EH (cell line): ENCODE measurements at regions not wholly inside any gene's neighbourhood (a gene's known extent, or its start where the extent isn't known, plus 50 kb on each side); places are given as distances from the start of the nearest gene placed in this dataset.

Experiments used
- DNase-seq: peaks from one replicate; pipeline ENCODE4 v3.0.0-alpha.2; 2015; ENCODE audit warnings: low read depth

GRCh38 chr16:80300456-80300855 lies 240.3 kb upstream of the DYNLRB2 start:
- DNase-seq, result no peak

- DNase-seq, result peak; percentile 79
Observed at GRCh38 chr16:80299416-80299815, 241.4 kb upstream of the DYNLRB2 start.

- peak; percentile 54 for DNase-seq
Observed at GRCh38 chr16:80298676-80299075, 242.1 kb upstream of the DYNLRB2 start.

- no peak for DNase-seq
Observed at GRCh38 chr16:80296034-80296433, 244.8 kb upstream of the DYNLRB2 start.

GRCh38 chr16:80294172-80294571 lies 246.6 kb upstream of the DYNLRB2 start:
- DNase-seq, result peak; percentile 70

GRCh38 chr16:80288616-80289015 lies 252.2 kb upstream of the DYNLRB2 start:
- DNase-seq, result no peak

GRCh38 chr16:80287674-80288073 lies 253.1 kb upstream of the DYNLRB2 start:
- peak; percentile 57 for DNase-seq

- DNase-seq, result peak; percentile 95
Observed at GRCh38 chr16:80285104-80285503, 255.7 kb upstream of the DYNLRB2 start.

GRCh38 chr16:80283466-80284392 lies 257.1 kb upstream of the DYNLRB2 start:
- peak; percentile 43 for DNase-seq

GRCh38 chr16:80280557-80280956 lies 260.2 kb upstream of the DYNLRB2 start:
- DNase-seq, result peak; percentile 21

GRCh38 chr16:80279656-80280055 lies 261.1 kb upstream of the DYNLRB2 start:
- no peak for DNase-seq

- no peak for DNase-seq
Observed at GRCh38 chr16:80277182-80277581, 263.6 kb upstream of the DYNLRB2 start.

- peak; percentile 80 for DNase-seq
Observed at GRCh38 chr16:80274576-80275191, 266.1 kb upstream of the DYNLRB2 start.

- peak; percentile 64 for DNase-seq
Observed at GRCh38 chr16:80273635-80274538, 266.9 kb upstream of the DYNLRB2 start.

- DNase-seq, result peak; percentile 69
Observed at GRCh38 chr16:80265624-80266306, 275.0 kb upstream of the DYNLRB2 start.

- DNase-seq, result no peak
Observed at GRCh38 chr16:80263848-80264694, 276.7 kb upstream of the DYNLRB2 start.

GRCh38 chr16:80263181-80263823 lies 277.5 kb upstream of the DYNLRB2 start:
- no peak for DNase-seq

- no peak for DNase-seq
Observed at GRCh38 chr16:80260906-80261311, 279.9 kb upstream of the DYNLRB2 start.

GRCh38 chr16:80259290-80259805 lies 281.4 kb upstream of the DYNLRB2 start:
- no peak for DNase-seq

GRCh38 chr16:80258407-80258806 lies 282.4 kb upstream of the DYNLRB2 start:
- DNase-seq, result no peak
